ENCODE measurements at regions not wholly inside any gene's neighbourhood (a gene's known extent, or its start where the extent isn't known, plus 50 kb on each side); places are given as distances from the start of the nearest gene placed in this dataset.

GRCh38 chr4:78661921-78662521 is 110.5 kb downstream of the ANXA3 start (continued):
- TF ChIP-seq ZNF639 (CRISPR knock-in tag; conservative IDR thresholded peaks at IDR 0.05) (no peak), IRF2 (CRISPR knock-in tag; IDR thresholded peaks at IDR 0.05) (0 out of 2 replicates have a peak, but pooled peaks have one; percentile 45), GLMP (CRISPR knock-in tag; IDR thresholded peaks at IDR 0.05; ENCODE audit: borderline replicate concordance) (no peak), ZNF670 (CRISPR knock-in tag; IDR thresholded peaks at IDR 0.05; ENCODE audit: borderline replicate concordance) (peak; percentile 29; the same call in 1 of the 2 replicates), ELF3 (CRISPR knock-in tag; IDR thresholded peaks at IDR 0.05) (peak; percentile 89), XBP1 (CRISPR knock-in tag; IDR thresholded peaks at IDR 0.05) (no peak), PITX1 (CRISPR knock-in tag; IDR thresholded peaks at IDR 0.05) (no peak), DNMT1 (CRISPR knock-in tag; IDR thresholded peaks at IDR 0.05) (no peak), FOXM1 (CRISPR knock-in tag; IDR thresholded peaks at IDR 0.05) (no peak), SMAD3 (CRISPR knock-in tag; IDR thresholded peaks at IDR 0.05) (peak; percentile 87; the same call in 1 of the 2 replicates), ZBTB39 (CRISPR knock-in tag; IDR thresholded peaks at IDR 0.05) (no peak), PCBP2 (optimal IDR thresholded peaks at IDR 0.05; ENCODE audit: low read depth, low read length, poor library complexity, severe bottlenecking) (no peak), TCF7L2 (IDR thresholded peaks at IDR 0.05; ENCODE audit: low read depth, low read length) (no peak), RFX1 (IDR thresholded peaks at IDR 0.05) (no peak), TCF7 (IDR thresholded peaks at IDR 0.05; ENCODE audit: low read depth) (peak; percentile 66), SIX1 (CRISPR knock-in tag; IDR thresholded peaks at IDR 0.05; ENCODE audit: borderline replicate concordance) (0 out of 2 replicates have a peak, but pooled peaks have one; percentile 50), NFE2 (CRISPR knock-in tag; IDR thresholded peaks at IDR 0.05) (no peak), SOX5 (CRISPR knock-in tag; IDR thresholded peaks at IDR 0.05; ENCODE audit: borderline replicate concordance) (peak; percentile 96), HDAC6 (IDR thresholded peaks at IDR 0.05; ENCODE audit: low read depth, low read length) (no peak), ZNF616 (CRISPR knock-in tag; IDR thresholded peaks at IDR 0.05; ENCODE audit: low read depth) (no peak), JUN (CRISPR knock-in tag; IDR thresholded peaks at IDR 0.05) (no peak), ZSCAN25 (CRISPR knock-in tag; IDR thresholded peaks at IDR 0.05) (no peak), ZBTB7B (CRISPR knock-in tag; IDR thresholded peaks at IDR 0.05) (no peak), PAF1 (CRISPR knock-in tag; IDR thresholded peaks at IDR 0.05) (no peak), ZNF644 (CRISPR knock-in tag; IDR thresholded peaks at IDR 0.05; ENCODE audit: low read depth) (peak; percentile 64; the same call in 1 of the 2 replicates), FOXK2 (IDR thresholded peaks at IDR 0.05) (no peak), SP5 (CRISPR knock-in tag; IDR thresholded peaks at IDR 0.05; ENCODE audit: borderline replicate concordance, low read depth) (peak; percentile 21; the same call in 1 of the 2 replicates), PRDM4 (CRISPR knock-in tag; IDR thresholded peaks at IDR 0.05; ENCODE audit: borderline replicate concordance) (no peak)

All from HepG2 (cell line).